Neural cell (in vitro differentiated cells): ENCODE measurements at regions not wholly inside any gene's neighbourhood (a gene's known extent, or its start where the extent isn't known, plus 50 kb on each side); places are given as distances from the start of the nearest gene placed in this dataset.

Experiments
- H2AFZ ChIP-seq: fragments of 200-600, 300-800 bp; sonication (generic), shearing (Covaris generic); 2 replicates; pipeline ENCODE4 v1.6.0; 2014; ENCODE audit warnings: low read depth, mild to moderate bottlenecking, antibody characterized with exemption, low read length, moderate library complexity
- H3F3A ChIP-seq: fragments of 200-600 bp; shearing (Covaris generic); 2 replicates; pipeline ENCODE4 v1.6.1; 2016; ENCODE audit warnings: mild to moderate bottlenecking, moderate library complexity, mixed read lengths, antibody characterized with exemption, low read length; ENCODE audit not compliant: insufficient read depth, poor library complexity, severe bottlenecking
- H3K27ac ChIP-seq: fragments of 200-600, 300-800 bp; sonication (generic), shearing (Covaris generic); 2 replicates; pipeline ENCODE4 v1.5.1; 2014; ENCODE audit warnings: mild to moderate bottlenecking, low read length, moderate library complexity
- H3K27me3 ChIP-seq: fragments of 300-800, 200-600 bp; sonication (generic), shearing (Covaris generic); 2 replicates; pipeline ENCODE4 v1.6.0; 2014; ENCODE audit warnings: mild to moderate bottlenecking, low read depth, low read length, moderate library complexity; ENCODE audit not compliant: insufficient read depth
- H3K36me3 ChIP-seq: fragments of 300-800, 200-600 bp; sonication (generic), shearing (Covaris generic); 2 replicates; pipeline ENCODE4 v1.5.1; 2014; ENCODE audit warnings: mild to moderate bottlenecking, antibody characterized with exemption, low read length, moderate library complexity; ENCODE audit not compliant: insufficient read depth
- H3K4me2 ChIP-seq: fragments of 300-800, 200-600 bp; sonication (generic), shearing (Covaris generic); 2 replicates; pipeline ENCODE4 v1.6.0; 2014; ENCODE audit warnings: mild to moderate bottlenecking, low read length
- H3K4me3 ChIP-seq: fragments of 300-800, 200-600 bp; sonication (generic), shearing (Covaris generic); 2 replicates; pipeline ENCODE4 v1.5.1; 2014; ENCODE audit warnings: mild to moderate bottlenecking, low read length, moderate library complexity
- H3K79me2 ChIP-seq: fragments of 200-600 bp; shearing (Covaris generic); replicated peaks from 2 replicates; pipeline ENCODE4 v1.6.0; 2014; ENCODE audit warnings: mild to moderate bottlenecking, low read length, moderate library complexity; ENCODE audit not compliant: insufficient read depth
- H3K9ac ChIP-seq: fragments of 300-800, 200-600 bp; sonication (generic), shearing (Covaris generic); 2 replicates; pipeline ENCODE4 v1.6.1; 2016; ENCODE audit warnings: mild to moderate bottlenecking, low read length, mixed read lengths
- H3K9me2 ChIP-seq: fragments of 200-600 bp; shearing (Covaris generic); 2 replicates; pipeline ENCODE4 v1.6.1; 2016; ENCODE audit warnings: mild to moderate bottlenecking, low read length, mixed read lengths; ENCODE audit not compliant: insufficient read depth
- H3K9me3 ChIP-seq: fragments of 200-600, 300-800 bp; sonication (generic), shearing (Covaris generic); 2 replicates; pipeline ENCODE4 v1.6.1; 2016; ENCODE audit warnings: mild to moderate bottlenecking, mixed run types, low read length, moderate library complexity, mixed read lengths
- H4K20me1 ChIP-seq: fragments of 200-600 bp; shearing (Covaris generic); 2 replicates; pipeline ENCODE4 v1.6.1; 2016; ENCODE audit warnings: mild to moderate bottlenecking, mixed run types; ENCODE audit not compliant: insufficient read depth
- CTCF ChIP-seq: fragments of 450-650 bp; IDR thresholded peaks from 2 replicates; pipeline ENCODE4 v1.5.1; 2014; ENCODE audit warnings: antibody characterized with exemption, mild to moderate bottlenecking, moderate library complexity; ENCODE audit not compliant: poor library complexity, severe bottlenecking
- EP300 ChIP-seq: fragments of 450-650 bp; conservative IDR thresholded peaks from 2 replicates; pipeline ENCODE4 v1.6.1; 2014; ENCODE audit warnings: antibody characterized with exemption, mild to moderate bottlenecking, moderate library complexity; ENCODE audit not compliant: poor library complexity, severe bottlenecking
- EZH2 ChIP-seq: fragments of 200-600, 300-800 bp; shearing (Covaris generic), sonication (generic); IDR thresholded peaks from 2 replicates; pipeline ENCODE4 v1.6.1; 2014; ENCODE audit warnings: antibody characterized with exemption, low read length, borderline replicate concordance, mild to moderate bottlenecking; ENCODE audit not compliant: insufficient read depth, poor library complexity, severe bottlenecking
- MXI1 ChIP-seq: fragments of 450-650 bp; conservative IDR thresholded peaks from 2 replicates; pipeline ENCODE4 v1.6.1; 2014; ENCODE audit warnings: antibody characterized with exemption, mild to moderate bottlenecking; ENCODE audit not compliant: poor library complexity, severe bottlenecking
- POLR2AphosphoS5 ChIP-seq: IDR thresholded peaks from 2 replicates; pipeline ENCODE4 v1.6.1; 2012
- RAD21 ChIP-seq: fragments of 450-650 bp; conservative IDR thresholded peaks from 2 replicates; pipeline ENCODE4 v1.6.1; 2014; ENCODE audit warnings: antibody characterized with exemption, mild to moderate bottlenecking, moderate library complexity
- REST ChIP-seq: IDR thresholded peaks from 2 replicates; pipeline ENCODE4 v1.6.1; 2012; ENCODE audit warnings: borderline replicate concordance
- SMC3 ChIP-seq: fragments of 450-650 bp; conservative IDR thresholded peaks from 2 replicates; pipeline ENCODE4 v1.6.1; 2014; ENCODE audit warnings: antibody characterized with exemption, mild to moderate bottlenecking, moderate library complexity; ENCODE audit not compliant: poor library complexity

GRCh38 chr6:21771626-21772320 is 178.2 kb downstream of the SOX4 start:
- Histone ChIP-seq H3K9me2 (no peaks in the 10 kb centered on the region), H3K4me2 (peak overlapping the region; percentile 25), H3K27me3 (no peaks in the 10 kb centered on the region), H3K36me3 (no peaks in the 10 kb centered on the region), H3K4me3 (no peak overlapping the region), H4K20me1 (no peaks in the 10 kb centered on the region), H3K9me3 (no peaks in the 10 kb centered on the region), H3F3A (no peaks in the 10 kb centered on the region), H3K9ac (no peak overlapping the region), H3K79me2 (peaks cover 32% of the 10 kb centered on the region), H2AFZ (no peak overlapping the region), H3K27ac (peak overlapping the region; percentile 72)
- TF ChIP-seq EP300 (no peak), SMC3 (no peak), CTCF (no peak), POLR2AphosphoS5 (no peak), MXI1 (no peak), REST (no peak)

- Histone ChIP-seq H3K27ac (peak overlapping the region; percentile 72), H3K79me2 (peaks cover 35% of the 10 kb centered on the region), H4K20me1 (no peaks in the 10 kb centered on the region), H3K4me3 (peak overlapping the region; percentile 17), H3K9me2 (no peaks in the 10 kb centered on the region), H3F3A (no peaks in the 10 kb centered on the region), H3K27me3 (no peaks in the 10 kb centered on the region), H3K9ac (peak overlapping the region; percentile 40), H3K36me3 (no peaks in the 10 kb centered on the region), H3K4me2 (peak overlapping the region; percentile 25), H3K9me3 (no peaks in the 10 kb centered on the region), H2AFZ (no peak overlapping the region)
- TF ChIP-seq MXI1 = no peak
- TF ChIP-seq EP300 = no peak
- TF ChIP-seq RAD21 = peak; percentile 9
- TF ChIP-seq REST = peak; percentile 66
- no peak for TF ChIP-seq EZH2
- TF ChIP-seq POLR2AphosphoS5 = no peak
Measured at GRCh38 chr6:21772477-21772876, 178.9 kb downstream of the SOX4 start.
